ENCODE measurements at regions not wholly inside any gene's neighbourhood (a gene's known extent, or its start where the extent isn't known, plus 50 kb on each side); places are given as distances from the start of the nearest gene placed in this dataset.

DNA sequence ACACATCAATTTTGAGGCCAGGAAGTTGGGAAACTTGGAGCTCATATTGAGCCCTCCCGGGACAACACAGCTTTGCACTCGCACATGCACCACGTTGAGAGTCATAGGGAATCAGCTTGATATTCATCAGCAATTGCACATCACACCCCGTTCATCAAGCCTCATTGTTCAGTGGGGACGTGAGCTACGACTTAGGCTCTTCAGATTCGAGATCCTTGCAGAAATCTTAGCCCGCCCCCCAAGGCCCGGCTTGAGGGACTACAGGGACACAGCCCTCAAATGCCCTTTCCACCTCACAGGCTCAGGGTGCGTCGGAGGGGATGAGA, 93.0 kb upstream of the MAFB start:
- Histone ChIP-seq H2AK5ac (ENCODE audit: low read depth, low read length) (no peak overlapping the region), H4K20me1 (replicated peaks in 1 of 2; ENCODE audit: control insufficient read depth in 1 of 2, insufficient read depth in 2 of 2, low read length in 2 of 2) (no peaks in the 10 kb centered on the region), H3K4ac (replicated peaks; ENCODE audit: insufficient read length, low read depth, low read length) (no peak overlapping the region), H3K4me3 (ENCODE audit: extremely low read depth in 1 of 4, insufficient read depth in 2 of 4, low read depth in 3 of 4, low read length in 4 of 4) (no peak overlapping the region), H2AFZ (ENCODE audit: low read length) (no peak overlapping the region), H3K23me2 (ENCODE audit: low read depth, low read length) (peaks cover 3% of the 10 kb centered on the region; the same call in 1 of the 2 replicates), H3K14ac (ENCODE audit: insufficient read length) (no peak overlapping the region), H2BK5ac (ENCODE audit: low read depth, low read length) (no peak overlapping the region), H3K23ac (ENCODE audit: insufficient read length) (no peak overlapping the region), H3K4me2 (ENCODE audit: insufficient read depth in 1 of 2, low read depth in 2 of 2, low read length in 2 of 2) (no peak overlapping the region), H3K27me3 (replicated peaks in 1 of 4; ENCODE audit: control insufficient read depth in 3 of 4, extremely low read depth in 1 of 4, insufficient read depth in 3 of 4, low read length in 3 of 4) (no peaks in the 10 kb centered on the region; a peak in 1 of 7 replicates), H2BK120ac (replicated peaks; ENCODE audit: low read depth, low read length) (no peak overlapping the region), H2BK20ac (ENCODE audit: low read length) (no peak overlapping the region), H3K27ac (ENCODE audit: low read depth, low read length) (no peak overlapping the region), H3K56ac (replicated peaks; ENCODE audit: insufficient read length, low read depth, low read length) (no peak overlapping the region), H2BK12ac (ENCODE audit: low read depth, low read length) (no peak overlapping the region), H4K91ac (replicated peaks; ENCODE audit: insufficient read length, low read length) (no peak overlapping the region), H3K9me3 (ENCODE audit: insufficient read depth in 2 of 2, low read depth in 1 of 2, low read length in 1 of 2) (no peaks in the 10 kb centered on the region), H3K9ac (replicated peaks in 1 of 4; ENCODE audit: extremely low read depth in 1 of 4, low read depth in 3 of 4, low read length in 3 of 4) (no peak overlapping the region), H3K79me1 (ENCODE audit: low read depth, low read length) (no peaks in the 10 kb centered on the region; the same call in 1 of the 2 replicates), H2BK15ac (ENCODE audit: low read length) (no peak overlapping the region), H3K36me3 (ENCODE audit: control insufficient read depth in 2 of 4, insufficient read depth in 4 of 4, low read length in 3 of 4) (no peaks in the 10 kb centered on the region), H4K5ac (ENCODE audit: insufficient read length, low read depth, low read length) (no peak overlapping the region), H4K8ac (ENCODE audit: extremely low read depth, insufficient read depth, low read length) (no peak overlapping the region), H3K4me1 (replicated peaks in 1 of 4; ENCODE audit: control insufficient read depth in 3 of 4, insufficient read depth in 4 of 4, low read length in 3 of 4) (no peaks in the 10 kb centered on the region), H3K18ac (ENCODE audit: extremely low read depth, low read length) (no peak overlapping the region), H3K79me2 (ENCODE audit: control insufficient read depth in 1 of 2, insufficient read depth in 2 of 2, low read length in 2 of 2) (no peaks in the 10 kb centered on the region)
- DNase-seq (ENCODE audit: low read depth in 1 of 2, low spot score in 2 of 2) (no peak), FAIRE-seq (no peak)
- ChIA-PET POLR2A (ENCODE audit: partially characterized antibody) (no interaction called here), CTCF (ENCODE audit: partially characterized antibody) (interaction anchor here (0.6 to 3.9 kb wide), 12 partner anchors 9 to 540 kb away, joined by 3 to 18 read pairs (median 4); no protein-coding TSS in a partner anchor)
- 83% methylated on average over 11 of the region's 11 CpGs; no CpG with 5 or more reads in 1 of the 2 experiments for WGBS, 2 experiments (ENCODE audit: extremely low coverage in 1 of 2, insufficient coverage in 1 of 2, insufficient read length in 1 of 2, insufficient replicate concordance in 2 of 2, low coverage in 1 of 2, low lambda C conversion rate in 2 of 2, missing lambda C conversion rate in 1 of 2)
- TF ChIP-seq KDM1A (IDR thresholded peaks at IDR 0.05; ENCODE audit: borderline replicate concordance, low read length) = no peak
- no peak for TF ChIP-seq KDM5A (IDR thresholded peaks at IDR 0.05; ENCODE audit: low read length)
- no peak for TF ChIP-seq EGR1 (IDR thresholded peaks at IDR 0.05; ENCODE audit: borderline replicate concordance, low read depth, low read length)
- no peak for TF ChIP-seq ZNF274 (IDR thresholded peaks at IDR 0.05; ENCODE audit: borderline replicate concordance, extremely low read depth, low read length)
- no peak for TF ChIP-seq KDM4A (IDR thresholded peaks at IDR 0.05; ENCODE audit: low read depth, low read length, severe bottlenecking)
- no peak for TF ChIP-seq SP4 (IDR thresholded peaks at IDR 0.05; ENCODE audit: low read length)
- TF ChIP-seq CBX8 (IDR thresholded peaks at IDR 0.05; ENCODE audit: borderline replicate concordance, low read depth, low read length) = no peak
- TF ChIP-seq SIX5 (IDR thresholded peaks at IDR 0.05; ENCODE audit: low read depth, low read length) = no peak
- TF ChIP-seq PHF8 (conservative IDR thresholded peaks at IDR 0.05; ENCODE audit: low read depth, low read length) = no peak
- no peak for TF ChIP-seq SP2 (IDR thresholded peaks at IDR 0.05; ENCODE audit: low read length)
- no peak for TF ChIP-seq POU5F1 (IDR thresholded peaks at IDR 0.05; ENCODE audit: low read depth, low read length)
- no peak for TF ChIP-seq CREB1 (IDR thresholded peaks at IDR 0.05)
- TF ChIP-seq EZH2 (IDR thresholded peaks at IDR 0.05; ENCODE audit: low read depth, low read length, severe bottlenecking) = no peak
- TF ChIP-seq BACH1 (IDR thresholded peaks at IDR 0.05; ENCODE audit: low read length) = no peak
- TF ChIP-seq, protein P1, sequence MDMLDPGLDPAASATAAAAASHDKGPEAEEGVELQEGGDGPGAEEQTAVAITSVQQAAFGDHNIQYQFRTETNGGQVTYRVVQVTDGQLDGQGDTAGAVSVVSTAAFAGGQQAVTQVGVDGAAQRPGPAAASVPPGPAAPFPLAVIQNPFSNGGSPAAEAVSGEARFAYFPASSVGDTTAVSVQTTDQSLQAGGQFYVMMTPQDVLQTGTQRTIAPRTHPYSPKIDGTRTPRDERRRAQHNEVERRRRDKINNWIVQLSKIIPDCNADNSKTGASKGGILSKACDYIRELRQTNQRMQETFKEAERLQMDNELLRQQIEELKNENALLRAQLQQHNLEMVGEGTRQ (IDR thresholded peaks at IDR 0.05; ENCODE audit: low read length) = no peak
- TF ChIP-seq SP1 (IDR thresholded peaks at IDR 0.05; ENCODE audit: low read depth, low read length) = no peak
